HFF-Myc (cell line): ENCODE measurements at regions not wholly inside any gene's neighbourhood (a gene's known extent, or its start where the extent isn't known, plus 50 kb on each side); places are given as distances from the start of the nearest gene placed in this dataset.

Source experiments
- DNase-seq: peaks from one replicate; pipeline ENCODE4 v3.0.0-alpha.2; 2011; ENCODE audit warnings: low read depth; ENCODE audit errors: extremely low read depth
- H3K4me3 ChIP-seq: replicated peaks from 2 replicates; pipeline ENCODE4 v1.5.1; 2011; ENCODE audit warnings: low read depth, mild to moderate bottlenecking, control low read depth, low read length
- TF ChIP-seq, protein P1 (sequence below): IDR thresholded peaks from 2 replicates; pipeline ENCODE4 v1.5.1; 2012; ENCODE audit warnings: mild to moderate bottlenecking, low read depth, low read length, control low read depth; ENCODE audit errors: missing control alignments

DNA sequence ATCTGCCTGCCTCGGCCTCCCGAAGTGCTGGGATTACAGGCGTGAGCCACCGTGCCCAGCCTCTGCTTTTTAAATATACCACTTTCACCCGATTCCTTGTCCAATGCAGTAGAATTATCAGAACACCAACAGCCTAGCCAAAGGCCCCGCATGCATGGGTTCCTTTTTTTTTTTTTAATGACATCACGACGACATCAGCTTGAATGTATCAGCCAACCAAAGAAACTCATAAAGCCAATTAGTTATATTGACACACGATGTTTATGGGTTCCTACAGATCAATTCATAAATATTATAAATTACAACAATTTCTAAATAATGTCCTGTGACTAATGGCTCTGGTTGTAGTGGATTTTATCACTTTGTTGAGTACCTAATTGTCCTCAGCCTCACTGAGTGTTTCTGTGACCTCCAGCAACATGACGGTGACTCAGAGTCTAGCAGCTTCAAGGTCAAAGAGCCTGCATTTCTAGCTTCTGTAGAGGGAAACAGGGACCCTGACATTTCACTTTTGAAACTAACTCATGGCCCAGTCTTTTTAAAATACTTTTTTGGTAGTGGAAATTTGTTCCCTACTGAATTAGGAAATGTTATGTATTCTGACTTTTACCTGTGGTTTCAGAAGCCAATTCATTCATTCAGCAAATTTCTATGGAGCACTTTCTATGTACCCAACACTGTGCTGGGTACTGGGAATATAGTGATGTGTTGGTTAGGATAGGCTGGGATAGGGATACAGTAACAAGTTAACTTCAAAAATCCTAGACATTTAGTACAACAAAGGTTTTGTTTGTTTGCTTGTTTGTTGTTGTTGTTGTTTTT, 144.1 kb downstream of the SUDS3 start:
- no peak overlapping the region for H3K4me3 ChIP-seq
- no peak for DNase-seq
- TF ChIP-seq, protein P1, sequence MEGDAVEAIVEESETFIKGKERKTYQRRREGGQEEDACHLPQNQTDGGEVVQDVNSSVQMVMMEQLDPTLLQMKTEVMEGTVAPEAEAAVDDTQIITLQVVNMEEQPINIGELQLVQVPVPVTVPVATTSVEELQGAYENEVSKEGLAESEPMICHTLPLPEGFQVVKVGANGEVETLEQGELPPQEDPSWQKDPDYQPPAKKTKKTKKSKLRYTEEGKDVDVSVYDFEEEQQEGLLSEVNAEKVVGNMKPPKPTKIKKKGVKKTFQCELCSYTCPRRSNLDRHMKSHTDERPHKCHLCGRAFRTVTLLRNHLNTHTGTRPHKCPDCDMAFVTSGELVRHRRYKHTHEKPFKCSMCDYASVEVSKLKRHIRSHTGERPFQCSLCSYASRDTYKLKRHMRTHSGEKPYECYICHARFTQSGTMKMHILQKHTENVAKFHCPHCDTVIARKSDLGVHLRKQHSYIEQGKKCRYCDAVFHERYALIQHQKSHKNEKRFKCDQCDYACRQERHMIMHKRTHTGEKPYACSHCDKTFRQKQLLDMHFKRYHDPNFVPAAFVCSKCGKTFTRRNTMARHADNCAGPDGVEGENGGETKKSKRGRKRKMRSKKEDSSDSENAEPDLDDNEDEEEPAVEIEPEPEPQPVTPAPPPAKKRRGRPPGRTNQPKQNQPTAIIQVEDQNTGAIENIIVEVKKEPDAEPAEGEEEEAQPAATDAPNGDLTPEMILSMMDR = no peak

DNA sequence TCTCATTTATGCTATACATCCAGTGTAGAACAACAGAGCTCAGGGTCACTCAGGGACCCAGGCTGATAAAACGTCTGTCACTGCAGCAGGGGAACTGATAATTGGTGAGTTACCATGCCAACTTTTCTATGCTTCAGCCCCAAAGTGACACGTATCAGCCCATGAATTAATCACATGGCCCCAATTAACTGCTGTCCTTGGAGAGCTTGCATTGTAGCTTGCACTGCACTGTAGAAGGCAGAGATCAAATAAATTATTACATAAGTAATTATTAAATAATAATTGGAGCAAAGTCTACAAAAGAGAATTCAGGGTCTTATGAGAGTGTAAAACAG, 144.6 kb downstream of the SUDS3 start:
- DNase-seq = no peak
- no peak overlapping the region for H3K4me3 ChIP-seq
- TF ChIP-seq, protein P1 = no peak

DNA sequence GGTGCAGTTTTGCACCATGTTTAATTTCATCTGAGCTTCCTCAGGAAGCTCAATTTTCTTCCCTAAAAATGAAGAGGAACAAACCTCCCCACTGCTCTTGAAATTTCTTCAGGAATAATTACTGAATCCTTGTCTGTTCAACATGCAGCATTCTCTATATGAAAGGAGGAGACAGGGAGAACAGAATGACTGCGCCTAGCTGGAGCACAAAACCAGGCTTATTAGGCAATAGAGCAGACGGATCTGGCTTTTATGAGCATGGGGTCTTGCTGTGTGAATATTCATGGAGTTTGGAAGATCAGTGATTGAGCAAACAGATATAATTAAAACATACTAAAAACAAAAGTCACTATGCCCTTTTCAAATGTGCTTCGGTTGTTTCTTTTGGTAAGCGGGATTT, 148.1 kb downstream of the SUDS3 start:
- TF ChIP-seq, protein P1 = no peak
- no peak for DNase-seq
- no peak overlapping the region for H3K4me3 ChIP-seq

DNA sequence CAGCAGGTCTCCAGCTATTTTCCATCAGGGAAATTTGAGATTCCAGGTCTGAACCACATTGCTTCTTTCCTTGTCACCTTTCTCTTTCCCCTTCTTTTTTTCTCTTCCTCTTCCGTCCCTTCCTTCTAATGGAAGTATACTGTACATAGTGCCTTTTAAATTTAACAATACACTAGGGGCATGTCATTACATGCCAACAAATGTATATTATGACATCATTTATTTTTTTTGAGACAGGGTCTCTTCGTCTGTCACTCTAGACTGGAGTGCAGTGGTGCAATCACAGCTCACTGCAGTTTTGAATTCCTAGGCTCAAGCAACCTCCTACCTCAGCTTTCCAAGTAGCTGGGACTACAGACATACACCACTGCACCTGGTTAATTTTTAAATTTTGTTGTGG, 148.9 kb downstream of the SUDS3 start:
- no peak for DNase-seq
- TF ChIP-seq, protein P1 = no peak
- no peak overlapping the region for H3K4me3 ChIP-seq

DNA sequence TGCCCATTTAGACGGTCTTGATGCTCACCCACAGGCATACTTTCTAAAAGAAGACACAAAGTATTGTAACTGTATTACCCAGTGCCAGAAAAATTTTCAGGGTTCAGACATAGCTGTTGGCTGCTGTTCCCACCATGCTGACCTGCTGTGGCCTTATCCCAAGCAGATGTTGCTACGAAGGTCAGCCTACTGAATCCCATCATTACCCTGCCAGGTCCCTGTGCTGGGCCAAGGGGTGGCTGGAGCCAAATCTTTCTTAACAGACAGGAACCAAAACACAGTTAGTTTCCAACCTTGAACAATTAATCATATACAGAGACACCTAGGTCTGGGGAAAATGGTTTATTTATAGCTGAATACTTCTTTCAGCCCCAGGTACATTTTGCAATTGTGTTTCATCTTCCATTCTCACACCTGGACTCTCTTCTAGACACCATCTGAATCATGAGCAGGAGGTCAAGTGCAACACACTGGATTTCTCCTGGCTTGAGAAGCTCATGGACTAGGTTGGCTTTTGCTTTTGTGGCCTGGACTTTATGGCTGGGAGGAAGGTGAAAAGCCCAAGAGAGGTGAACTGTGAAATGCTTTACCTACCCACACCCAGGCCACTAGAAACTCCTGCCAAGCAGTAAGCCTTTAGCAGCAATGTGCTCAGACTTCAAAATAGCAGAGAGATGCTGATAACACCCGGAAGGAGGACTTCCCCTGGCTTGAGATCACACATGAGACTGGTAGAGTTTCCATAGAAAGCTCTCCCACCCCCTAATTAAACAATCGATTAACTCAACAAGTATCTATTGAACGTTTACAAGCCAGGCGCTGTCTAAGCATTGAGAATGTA, 150.1 kb downstream of the SUDS3 start:
- DNase-seq = no peak
- TF ChIP-seq, protein P1 = no peak
- no peak overlapping the region for H3K4me3 ChIP-seq

DNA sequence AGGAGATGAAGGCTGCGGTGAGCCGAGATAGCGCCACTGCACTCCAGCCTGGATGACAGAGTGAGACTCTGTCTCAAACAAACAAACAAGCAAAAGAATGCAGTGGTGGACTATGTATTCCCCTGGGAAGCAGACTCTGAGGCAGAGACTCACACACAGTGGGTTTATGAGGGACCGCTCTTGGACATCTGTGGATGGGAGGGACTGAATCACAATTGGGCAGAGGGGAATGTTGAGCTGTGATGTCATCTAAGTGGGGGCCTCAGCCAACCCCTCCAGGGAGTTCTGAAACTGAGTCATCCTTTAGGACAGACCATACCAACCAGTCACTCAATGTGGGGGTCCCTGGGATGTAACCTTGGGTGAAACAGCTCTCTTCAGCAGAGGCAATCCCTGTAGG, 151.0 kb downstream of the SUDS3 start:
- DNase-seq = no peak
- H3K4me3 ChIP-seq = no peak overlapping the region
- TF ChIP-seq, protein P1 = no peak
